GM12865 (cell line): ENCODE measurements at regions not wholly inside any gene's neighbourhood (a gene's known extent, or its start where the extent isn't known, plus 50 kb on each side); places are given as distances from the start of the nearest gene placed in this dataset.
"Not testable (repeated sequence)": the region's sequence is repeated elsewhere in the genome, so short reads cannot be mapped to it uniquely, and the experiment has no call there.

ENCODE experiments used
- DNase-seq: peaks from one replicate; pipeline ENCODE4 v3.0.0; 2010; ENCODE audit warnings: low read depth
- H3K4me3 ChIP-seq: 2 replicates; pipeline ENCODE4 v1.5.1; 2011; ENCODE audit warnings: mild to moderate bottlenecking, low read depth, low read length, control low read depth
- CTCF ChIP-seq: IDR thresholded peaks from 2 replicates; pipeline ENCODE4 v1.5.1; 2011; ENCODE audit warnings: low read length, control low read depth, low read depth, inconsistent platforms; ENCODE audit not compliant: insufficient read depth; ENCODE audit errors: missing control alignments

GRCh38 chr2:207341112-207341750, 175.5 kb upstream of the KLF7 start:
- no peak overlapping the region for H3K4me3 ChIP-seq
- no peak for TF ChIP-seq CTCF
- DNase-seq, result no peak

- DNase-seq, result no peak
- H3K4me3 ChIP-seq, result no peak overlapping the region
- TF ChIP-seq CTCF, result no peak
These were observed 176.1 kb upstream of the KLF7 start for GRCh38 chr2:207341804-207342203.

GRCh38 chr2:207344596-207345394, 179.0 kb upstream of the KLF7 start:
- not testable (repeated sequence) for H3K4me3 ChIP-seq, DNase-seq

- DNase-seq, result no peak
- no peak for TF ChIP-seq CTCF
These were observed 178.6 kb upstream of the CREB1 start for GRCh38 chr2:207351171-207351570.

GRCh38 chr2:207352978-207353671, 176.6 kb upstream of the CREB1 start:
- H3K4me3 ChIP-seq, result no peak overlapping the region
- no peak for TF ChIP-seq CTCF
- peak; percentile 55 for DNase-seq

More at GRCh38 chr2:207351171-207351570, 178.6 kb upstream of the CREB1 start:
- H3K4me3 ChIP-seq, result no peak overlapping the region

- TF ChIP-seq CTCF, result no peak
- no peak overlapping the region for H3K4me3 ChIP-seq
- no peak for DNase-seq
These were observed 175.9 kb upstream of the CREB1 start for GRCh38 chr2:207353836-207354235.

- DNase-seq, result no peak
- H3K4me3 ChIP-seq, result no peak overlapping the region
- no peak for TF ChIP-seq CTCF
These were observed 175.3 kb upstream of the CREB1 start for GRCh38 chr2:207354462-207354861.
